GM20000 (cell line): ENCODE measurements at regions not wholly inside any gene's neighbourhood (a gene's known extent, or its start where the extent isn't known, plus 50 kb on each side); places are given as distances from the start of the nearest gene placed in this dataset.

ENCODE experiments used
- DNase-seq: peaks from one replicate; pipeline ENCODE4 v3.0.0; 2012; ENCODE audit warnings: low spot score
- CTCF ChIP-seq: IDR thresholded peaks from 2 replicates; pipeline ENCODE4 v1.5.1; 2012; ENCODE audit warnings: mild to moderate bottlenecking, control low read depth; ENCODE audit errors: extremely low read depth, missing control alignments

DNA sequence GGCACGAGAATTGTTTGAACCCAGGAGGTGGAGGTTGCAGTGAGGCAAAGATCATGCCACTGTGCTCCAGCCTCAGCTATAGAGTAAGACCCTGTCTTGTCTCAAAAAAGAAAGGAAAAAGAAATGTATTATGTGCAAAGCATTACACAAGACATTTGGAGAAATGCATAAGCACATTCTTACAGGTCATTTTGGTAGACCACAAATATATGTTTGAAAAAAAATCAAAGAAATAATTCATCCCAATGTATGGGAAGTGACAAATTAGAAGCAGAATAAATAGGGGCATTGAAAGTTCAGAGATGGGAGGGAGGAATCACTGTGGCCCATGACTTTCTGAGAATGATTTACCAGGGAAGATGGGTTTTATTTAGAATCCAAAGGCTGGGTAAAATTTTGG, 283.5 kb upstream of the ADAMTS5 start:
- no peak for DNase-seq
- TF ChIP-seq CTCF, result no peak

DNA sequence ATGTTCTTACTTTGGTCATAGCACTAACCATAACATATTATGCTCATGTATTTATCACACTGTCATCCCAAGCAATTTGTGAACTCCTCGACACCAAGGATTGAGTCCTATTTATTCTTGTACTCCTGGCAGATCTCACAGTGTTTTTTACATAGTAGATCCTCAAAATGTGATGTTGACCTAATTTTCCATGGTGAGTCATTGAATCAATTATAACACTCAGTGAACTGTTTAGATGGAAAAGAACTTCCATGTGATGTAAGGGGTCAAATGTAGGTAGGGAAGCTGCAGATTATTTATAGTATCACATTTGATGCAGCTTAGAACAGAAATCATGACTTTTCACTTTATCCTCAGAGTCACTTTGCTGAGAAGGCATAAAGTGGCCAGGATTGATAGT, 281.9 kb upstream of the ADAMTS5 start:
- no peak for DNase-seq
- no peak for TF ChIP-seq CTCF

DNA sequence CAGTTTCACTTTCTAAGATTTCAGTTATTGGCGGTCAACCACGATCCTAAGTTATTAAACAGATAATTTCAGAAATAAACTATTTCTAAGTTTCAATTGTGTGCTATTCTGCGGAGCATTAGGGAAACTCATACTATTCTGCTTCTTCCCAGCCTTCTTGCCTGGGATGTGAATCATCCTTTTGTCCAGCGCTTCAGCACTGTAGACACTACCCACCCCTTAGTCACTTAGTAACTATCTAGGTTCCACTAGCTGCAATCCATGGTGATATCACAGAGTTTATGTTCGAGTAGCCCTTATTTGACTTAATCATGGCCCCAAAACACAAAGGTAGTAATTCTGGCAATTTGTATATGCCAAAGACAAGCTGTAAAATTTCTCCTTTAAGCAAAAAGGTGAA, 279.9 kb upstream of the ADAMTS5 start:
- no peak for DNase-seq

DNA sequence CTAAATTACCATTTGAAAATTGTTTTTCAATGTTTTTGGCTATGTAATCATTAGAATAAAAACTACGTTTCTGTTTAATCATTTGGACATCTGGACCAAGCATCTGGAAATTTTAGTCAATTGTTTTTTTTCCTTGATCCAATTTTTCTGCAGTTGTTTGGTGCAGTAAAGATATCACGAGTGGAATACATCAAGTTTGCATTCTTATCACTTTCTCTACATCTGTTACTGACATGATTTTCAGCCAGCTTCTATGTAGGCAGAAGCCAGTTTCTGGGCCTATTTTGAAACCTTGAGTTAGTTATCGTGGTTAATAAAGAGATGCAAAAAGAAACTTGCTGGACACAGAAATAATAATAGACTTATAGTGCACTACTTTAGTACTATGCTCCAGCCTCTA, 277.9 kb upstream of the ADAMTS5 start:
- TF ChIP-seq CTCF, result no peak
- no peak for DNase-seq

More for the DNA sequence above, 279.9 kb upstream of the ADAMTS5 start:
- no peak for TF ChIP-seq CTCF

- no peak for DNase-seq
- no peak for TF ChIP-seq CTCF
Observed at GRCh38 chr21:27244352-27244751, 277.5 kb upstream of the ADAMTS5 start.

DNA sequence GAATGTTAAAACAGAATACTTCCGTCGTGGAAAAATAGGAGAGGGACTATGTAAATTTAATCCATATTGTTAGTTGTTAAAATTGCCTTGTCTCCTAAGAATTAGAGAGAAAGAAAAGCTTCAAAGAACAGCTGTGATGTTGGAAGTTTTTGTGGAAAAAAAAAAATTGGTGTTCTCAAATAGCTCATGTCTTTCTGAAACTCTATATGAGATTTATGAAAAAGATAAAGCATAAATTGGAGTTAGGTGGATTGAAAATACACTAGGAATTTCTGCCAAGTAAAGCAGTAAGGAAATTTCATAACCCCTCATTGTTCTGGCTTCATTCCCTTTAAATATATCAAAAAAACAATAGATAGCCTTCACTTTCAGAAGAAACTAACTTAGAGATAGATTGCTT, 274.0 kb upstream of the ADAMTS5 start:
- DNase-seq, result no peak
- no peak for TF ChIP-seq CTCF

DNA sequence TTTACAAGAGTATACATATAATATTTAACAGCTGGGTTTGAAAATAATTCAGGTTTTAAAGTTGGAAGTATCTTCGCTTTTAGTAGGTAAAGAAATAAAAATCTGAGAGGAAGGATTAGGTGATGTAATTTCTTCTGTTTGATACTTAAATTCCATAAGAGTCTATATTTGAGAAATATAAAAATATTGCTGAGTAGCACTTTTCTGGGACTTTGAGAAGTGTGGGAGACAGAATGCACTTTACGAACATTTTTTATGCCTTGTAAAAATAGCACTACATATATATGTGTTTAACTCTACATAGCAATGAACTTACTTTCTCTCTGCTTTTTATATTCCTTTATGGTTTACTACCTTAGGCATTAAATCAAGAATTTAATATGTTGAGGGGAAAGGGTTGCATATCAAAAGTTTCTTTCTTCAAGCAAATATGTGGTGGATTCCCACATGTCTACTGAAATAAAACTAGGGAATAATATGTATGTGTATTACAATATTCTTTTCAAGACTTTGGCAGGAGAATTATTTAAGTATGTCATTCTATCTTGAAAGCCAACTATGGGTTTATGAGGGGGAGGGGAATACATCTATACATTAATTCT, 266.7 kb upstream of the ADAMTS5 start:
- TF ChIP-seq CTCF, result no peak
- no peak for DNase-seq
